Ecto neural progenitor cell (in vitro differentiated cells): ENCODE measurements at regions not wholly inside any gene's neighbourhood (a gene's known extent, or its start where the extent isn't known, plus 50 kb on each side); places are given as distances from the start of the nearest gene placed in this dataset.

Experiments
- DNase-seq: peaks from one replicate; pipeline ENCODE4 v3.0.0-alpha.2; 2018; ENCODE audit warnings: low spot score

- DNase-seq: no peak
These were observed 55.8 kb upstream of the CDH6 start for GRCh38 chr5:31137676-31138075.

DNA sequence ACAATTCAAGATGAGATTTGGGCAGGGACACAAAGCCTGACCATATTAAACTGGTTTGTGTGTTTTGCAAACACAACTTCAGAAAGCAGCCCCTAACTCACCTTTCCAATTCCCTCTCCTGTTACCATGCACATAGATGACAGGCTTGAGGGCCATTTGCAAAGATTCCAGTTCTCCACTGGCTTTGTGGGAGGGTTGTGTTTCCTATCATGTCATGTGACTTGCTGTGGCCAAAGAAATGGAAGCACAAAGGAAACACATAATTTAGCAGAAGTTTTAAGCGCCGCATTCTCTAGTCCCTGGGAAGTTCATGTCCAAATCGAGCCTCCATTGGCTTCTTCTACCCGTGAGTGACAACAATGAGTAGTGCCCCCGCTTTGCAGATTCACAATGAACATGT is 57.9 kb upstream of the CDH6 start:
- DNase-seq: no peak

DNA sequence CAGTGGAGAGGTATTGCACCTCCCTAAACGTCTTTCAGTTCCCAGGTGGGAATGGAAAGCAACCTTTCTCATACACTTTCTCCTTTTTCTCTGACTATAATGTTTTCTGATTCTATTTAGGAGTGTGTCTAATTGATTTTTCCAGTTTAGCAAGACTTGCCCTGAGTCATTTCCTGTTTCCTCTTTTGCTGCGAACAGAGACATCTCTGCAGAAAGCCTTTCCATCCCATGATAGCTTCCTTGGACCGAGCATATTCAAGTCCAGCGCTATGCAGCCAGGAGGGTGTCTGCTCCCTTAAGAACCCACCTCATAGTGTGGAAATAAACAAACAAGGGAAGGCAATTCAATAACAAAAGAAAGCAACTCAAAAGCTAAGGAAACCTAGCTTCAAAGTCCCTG is 60.0 kb upstream of the CDH6 start:
- DNase-seq: no peak

DNA sequence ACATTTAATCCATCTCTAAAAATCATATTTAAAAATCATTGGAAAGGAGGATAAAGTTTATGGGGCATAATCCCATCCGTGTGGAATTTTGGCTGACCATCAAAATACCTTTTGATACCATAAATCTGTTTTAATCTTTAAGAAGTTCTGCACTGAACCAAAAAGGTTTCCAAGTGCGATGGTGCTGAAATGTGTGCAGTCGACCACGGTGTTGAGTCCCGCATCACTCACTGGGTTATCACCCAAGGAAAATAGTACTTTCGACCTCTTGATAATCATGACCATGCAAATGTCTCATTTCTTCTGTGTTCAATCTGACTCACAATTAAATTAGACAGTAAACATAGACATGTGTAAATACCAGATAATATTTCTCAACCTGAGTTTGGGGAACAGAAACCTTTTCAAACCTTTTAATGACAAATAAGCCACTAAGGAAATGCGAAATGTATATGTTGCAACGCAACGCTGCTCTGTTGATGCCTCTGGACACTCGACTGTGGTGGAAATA is 62.0 kb upstream of the CDH6 start:
- no peak for DNase-seq

DNA sequence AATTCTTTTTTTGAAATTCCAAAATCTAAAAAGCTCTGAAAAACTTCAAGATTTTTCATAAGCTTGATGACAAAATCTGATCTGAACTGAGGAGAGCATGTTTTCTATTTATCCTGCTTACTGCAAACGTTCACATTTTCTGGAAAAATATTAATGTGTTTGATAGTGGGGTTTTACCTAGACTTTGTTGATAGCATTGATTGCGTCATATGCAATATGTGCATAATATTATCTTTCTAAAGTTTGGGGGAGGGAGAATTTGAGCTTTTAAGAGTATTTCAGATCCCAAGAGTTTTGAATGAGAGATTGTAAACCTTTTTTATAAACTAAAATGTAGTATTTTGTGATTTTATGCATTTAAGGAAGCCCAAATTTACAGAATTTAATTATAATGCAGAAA is 62.8 kb upstream of the CDH6 start:
- DNase-seq: no peak

GRCh38 chr5:31124651-31125305 is 68.7 kb upstream of the CDH6 start:
- no peak for DNase-seq

DNA sequence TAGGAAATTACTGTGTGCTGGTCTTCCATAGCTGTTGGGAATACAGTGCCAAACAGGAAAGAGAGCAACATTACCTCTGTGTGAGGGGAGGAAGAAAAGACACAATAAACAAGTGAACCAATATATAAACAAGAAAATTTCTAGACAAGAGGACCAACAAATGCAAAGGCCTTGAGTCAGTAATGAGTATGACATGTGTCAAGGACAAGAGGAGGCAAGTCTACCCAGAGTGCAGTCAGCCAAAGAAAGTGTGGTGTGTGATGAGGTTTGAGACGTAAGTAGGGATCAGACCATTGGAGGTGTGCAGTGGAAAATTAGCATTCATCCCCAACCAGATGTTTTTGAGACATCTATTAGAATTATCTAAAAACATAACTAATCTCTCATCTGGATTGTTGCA is 69.5 kb upstream of the CDH6 start:
- no peak for DNase-seq

GRCh38 chr5:31122998-31123951 is 70.2 kb upstream of the CDH6 start:
- no peak for DNase-seq

GRCh38 chr5:31121224-31121623 is 72.3 kb upstream of the CDH6 start:
- no peak for DNase-seq

GRCh38 chr5:31120642-31120948 is 72.9 kb upstream of the CDH6 start:
- DNase-seq: no peak

- DNase-seq: no peak
These were observed 73.4 kb upstream of the CDH6 start for GRCh38 chr5:31119938-31120641.

GRCh38 chr5:31116466-31117031 is 76.9 kb upstream of the CDH6 start:
- DNase-seq: no peak

GRCh38 chr5:31114817-31115216 is 78.7 kb upstream of the CDH6 start:
- DNase-seq: no peak

- no peak for DNase-seq
These were observed 79.7 kb upstream of the CDH6 start for GRCh38 chr5:31113666-31114350.

GRCh38 chr5:31113101-31113500 is 80.4 kb upstream of the CDH6 start:
- DNase-seq: no peak

GRCh38 chr5:31107091-31107518 is 86.4 kb upstream of the CDH6 start:
- DNase-seq: no peak

DNA sequence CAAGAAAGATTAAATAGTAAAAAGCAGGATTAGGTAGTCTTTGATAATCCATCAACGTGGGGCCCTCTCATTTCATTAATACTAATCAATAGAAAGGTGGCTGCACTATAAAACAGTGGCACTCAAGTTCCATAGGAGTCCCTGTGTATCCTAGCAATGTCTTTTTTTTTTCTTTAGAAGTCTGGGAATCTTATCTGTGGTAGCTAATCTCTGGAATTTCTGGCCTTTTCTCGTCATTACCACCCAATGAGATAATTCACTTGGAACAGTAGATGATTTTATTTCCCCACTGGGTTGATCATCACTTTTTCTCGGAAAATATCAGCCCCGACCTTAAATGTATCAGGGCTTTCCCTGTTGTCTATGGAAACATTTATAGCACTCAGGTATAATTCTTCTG is 86.8 kb upstream of the CDH6 start:
- no peak for DNase-seq

DNA sequence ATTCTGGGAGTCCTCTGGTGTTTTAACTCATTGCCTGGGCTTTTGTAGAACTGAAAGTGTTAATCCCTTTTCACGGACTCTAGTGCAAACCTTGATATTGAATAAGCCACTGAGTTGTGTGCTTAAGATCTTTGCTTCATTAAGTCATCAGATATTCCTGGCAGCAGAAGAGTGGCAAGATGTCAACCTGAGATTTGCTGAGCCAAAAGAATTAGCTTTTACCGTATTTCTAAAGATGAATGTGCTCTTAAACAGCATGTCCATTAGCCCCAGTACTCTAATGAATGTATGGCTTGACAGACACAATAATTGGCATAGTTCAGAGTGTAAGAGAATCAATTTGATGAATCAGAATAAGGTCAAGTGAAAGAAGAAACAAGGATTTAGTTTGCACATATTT is 87.2 kb upstream of the CDH6 start:
- no peak for DNase-seq

- DNase-seq: no peak
These were observed 88.7 kb upstream of the CDH6 start for GRCh38 chr5:31104775-31105174.

- no peak for DNase-seq
These were observed 92.6 kb upstream of the CDH6 start for GRCh38 chr5:31100781-31101310.

DNA sequence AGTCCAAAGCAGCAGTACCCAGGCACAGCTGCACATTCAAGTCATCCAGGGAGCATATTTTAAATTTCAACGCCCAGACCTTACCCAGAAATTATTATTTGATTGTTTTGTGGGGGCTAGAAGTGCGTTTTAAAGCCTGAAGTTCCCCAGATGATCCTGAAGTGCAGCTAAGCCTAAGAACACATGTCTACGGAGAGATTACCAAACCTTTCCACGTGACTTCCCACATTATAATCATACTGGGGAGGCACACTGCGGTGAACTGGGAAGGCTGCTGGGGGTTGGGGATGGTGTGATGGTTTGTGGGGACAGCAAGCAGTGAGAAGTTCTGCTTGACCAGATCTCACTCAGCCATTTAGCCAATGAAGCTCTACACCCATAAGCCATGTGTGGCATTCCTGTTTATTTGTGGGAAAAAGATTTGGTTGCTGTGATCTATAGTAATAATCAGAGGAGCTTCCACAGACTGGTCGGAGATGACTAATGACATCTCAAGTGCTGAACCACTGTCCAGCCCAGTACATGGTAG is 93.4 kb upstream of the CDH6 start:
- no peak for DNase-seq
